Jurkat, Clone E6-1 (cell line): ENCODE measurements at regions not wholly inside any gene's neighbourhood (a gene's known extent, or its start where the extent isn't known, plus 50 kb on each side); places are given as distances from the start of the nearest gene placed in this dataset.
"Not testable (repeated sequence)": the region's sequence is repeated elsewhere in the genome, so short reads cannot be mapped to it uniquely, and the experiment has no call there.

Experiments used
- DNase-seq: peaks from one replicate; pipeline ENCODE4 v3.0.0-alpha.2; 2011; ENCODE audit warnings: low read depth, low spot score
- H3K4me3 ChIP-seq: 2 replicates; pipeline ENCODE4 v1.5.1; 2011; ENCODE audit warnings: mild to moderate bottlenecking, low read length, control low read depth, moderate library complexity

GRCh38 chr4:179164267-179164999, 1722.2 kb upstream of the AGA start:
- H3K4me3 ChIP-seq = no peak overlapping the region
- no peak for DNase-seq

DNA sequence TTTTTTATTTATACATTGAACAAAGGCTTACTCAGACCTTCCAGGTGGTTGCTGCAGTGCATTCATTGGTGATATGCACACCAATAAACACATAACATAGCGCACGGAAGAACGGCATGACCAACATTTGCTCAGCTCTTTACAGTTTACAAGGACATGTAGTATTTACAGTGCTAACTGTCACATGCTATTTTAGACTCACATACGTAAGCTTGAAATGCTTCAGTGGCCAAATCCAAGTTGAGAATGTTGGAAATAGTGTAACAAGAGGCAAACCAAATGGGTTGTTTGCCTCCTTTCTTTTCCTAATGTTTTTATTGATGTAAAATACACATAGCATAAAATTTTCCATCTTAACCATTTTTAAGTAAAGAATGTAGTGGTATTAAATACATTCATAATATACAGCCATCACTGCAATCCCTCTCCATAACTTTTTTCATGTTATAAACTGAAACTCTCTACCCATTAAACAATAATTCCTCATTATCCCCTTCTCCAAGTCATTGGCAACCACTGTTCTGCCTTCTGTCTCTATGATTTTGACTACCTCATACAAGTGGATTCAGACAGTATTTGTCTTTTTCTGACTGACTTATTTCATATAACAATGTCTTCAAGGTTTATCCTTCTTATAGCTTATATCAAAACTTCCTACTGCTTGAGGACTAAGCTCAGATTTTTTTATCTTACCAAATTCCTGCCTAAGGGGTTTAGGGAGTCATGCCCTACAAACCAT, 1722.9 kb upstream of the AGA start:
- no peak overlapping the region for H3K4me3 ChIP-seq
- no peak for DNase-seq

DNA sequence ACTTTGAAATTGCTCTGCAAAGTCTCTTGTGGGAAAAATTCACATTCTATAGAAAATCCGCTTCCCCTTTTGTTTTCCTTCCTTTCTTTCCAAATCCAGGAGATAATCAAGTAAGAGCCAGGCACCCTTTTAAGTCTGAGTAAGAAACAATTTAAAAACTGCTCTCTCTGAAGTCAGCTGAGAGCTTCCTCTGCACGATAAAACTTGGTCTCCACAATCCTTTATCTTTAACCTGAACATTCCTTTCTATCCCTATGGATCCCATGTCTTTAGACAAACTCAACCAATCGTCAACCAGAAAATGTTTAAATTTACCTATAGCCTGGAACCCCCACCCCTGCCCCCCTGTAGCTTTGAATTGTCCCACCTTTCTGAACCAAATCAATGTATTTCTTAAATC, 1723.6 kb upstream of the AGA start:
- DNase-seq = no peak
- H3K4me3 ChIP-seq = no peak overlapping the region

- DNase-seq, H3K4me3 ChIP-seq: not testable (repeated sequence)
Observed at GRCh38 chr4:179170308-179170707, 1728.1 kb upstream of the AGA start.

GRCh38 chr4:179182741-179183140, 1740.5 kb upstream of the AGA start:
- no peak overlapping the region for H3K4me3 ChIP-seq
- no peak for DNase-seq

GRCh38 chr4:179195887-179196286, 1753.7 kb upstream of the AGA start:
- DNase-seq = no peak

GRCh38 chr4:179196511-179196910, 1754.3 kb upstream of the AGA start:
- H3K4me3 ChIP-seq = no peak overlapping the region
- DNase-seq = no peak

More at GRCh38 chr4:179195887-179196286, 1753.7 kb upstream of the AGA start:
- no peak overlapping the region for H3K4me3 ChIP-seq

GRCh38 chr4:179200681-179201080, 1758.4 kb upstream of the AGA start:
- H3K4me3 ChIP-seq = no peak overlapping the region
- DNase-seq = no peak

- no peak overlapping the region for H3K4me3 ChIP-seq
Observed at GRCh38 chr4:179225594-179225993, 1783.4 kb upstream of the AGA start.

GRCh38 chr4:179248821-179249220, 1806.6 kb upstream of the AGA start:
- no peak for DNase-seq
- no peak overlapping the region for H3K4me3 ChIP-seq

More at GRCh38 chr4:179225594-179225993, 1783.4 kb upstream of the AGA start:
- no peak for DNase-seq

DNA sequence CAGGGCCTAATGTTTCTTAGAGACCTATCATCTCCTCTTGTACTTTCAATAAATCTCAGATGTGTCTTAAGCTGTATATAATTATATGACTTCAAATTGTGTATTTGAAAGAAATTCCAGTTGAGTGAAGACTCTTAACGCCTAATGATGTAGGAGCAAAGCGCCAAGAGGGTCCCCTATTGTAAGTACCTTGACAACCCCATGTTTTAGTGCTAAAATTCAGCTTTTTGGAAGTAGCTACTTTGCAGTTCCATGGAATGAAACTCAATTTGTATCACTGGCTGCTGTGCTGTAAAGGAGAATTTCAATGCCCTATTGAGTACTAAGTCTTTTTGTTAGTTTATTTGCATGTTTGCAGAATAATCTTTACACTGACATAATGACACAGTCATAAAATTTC, 1826.6 kb upstream of the AGA start:
- no peak for DNase-seq
- H3K4me3 ChIP-seq = no peak overlapping the region

DNA sequence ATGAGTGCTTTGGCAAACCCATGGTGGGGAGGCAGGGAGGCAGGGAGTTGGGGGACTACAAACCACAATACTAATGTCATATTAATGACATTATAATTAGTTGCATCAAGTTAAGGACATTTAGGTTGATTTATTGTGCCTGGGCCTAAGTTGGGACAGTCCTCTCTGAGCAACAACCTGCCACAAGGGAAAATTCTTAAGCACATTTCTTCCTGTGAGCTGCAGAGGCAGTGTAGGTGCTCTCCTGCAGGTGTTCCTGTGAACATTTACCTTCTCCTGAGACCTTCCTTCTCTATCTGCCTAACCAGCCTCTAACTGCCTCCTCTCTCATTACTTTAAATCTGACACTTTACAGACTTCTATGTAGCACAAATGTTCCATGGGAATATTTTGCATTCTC, 1830.0 kb upstream of the AGA start:
- DNase-seq = no peak
- H3K4me3 ChIP-seq = no peak overlapping the region

GRCh38 chr4:179278647-179279046, 1836.4 kb upstream of the AGA start:
- no peak for DNase-seq

GRCh38 chr4:179285696-179286095, 1843.5 kb upstream of the AGA start:
- H3K4me3 ChIP-seq = no peak overlapping the region
- no peak for DNase-seq

More at GRCh38 chr4:179278647-179279046, 1836.4 kb upstream of the AGA start:
- no peak overlapping the region for H3K4me3 ChIP-seq

DNA sequence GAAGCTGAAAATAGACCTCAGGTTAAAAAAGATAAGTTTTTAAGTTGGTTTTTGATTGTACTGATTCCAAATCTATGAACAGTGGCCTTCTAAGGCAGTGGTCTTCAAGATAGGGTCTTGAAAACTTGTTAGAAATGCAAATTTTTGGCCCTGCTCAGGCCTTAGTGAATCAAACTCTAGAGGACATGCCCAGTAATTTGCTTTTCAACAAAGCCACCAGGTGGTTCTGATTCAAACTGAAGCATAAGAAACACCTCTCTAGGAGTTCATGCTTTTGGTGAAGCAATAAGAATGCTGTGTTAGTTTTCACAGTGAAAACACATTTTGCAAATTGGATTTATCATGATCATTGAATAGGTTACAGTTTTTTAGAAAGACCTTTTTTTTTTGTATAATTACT, 1849.4 kb upstream of the AGA start:
- DNase-seq = no peak
- H3K4me3 ChIP-seq = no peak overlapping the region

GRCh38 chr4:179292468-179292867, 1850.2 kb upstream of the AGA start:
- no peak overlapping the region for H3K4me3 ChIP-seq
- DNase-seq = no peak

GRCh38 chr4:179307297-179308136, 1865.3 kb upstream of the AGA start:
- H3K4me3 ChIP-seq = no peak overlapping the region
- peak; percentile 42 for DNase-seq

DNA sequence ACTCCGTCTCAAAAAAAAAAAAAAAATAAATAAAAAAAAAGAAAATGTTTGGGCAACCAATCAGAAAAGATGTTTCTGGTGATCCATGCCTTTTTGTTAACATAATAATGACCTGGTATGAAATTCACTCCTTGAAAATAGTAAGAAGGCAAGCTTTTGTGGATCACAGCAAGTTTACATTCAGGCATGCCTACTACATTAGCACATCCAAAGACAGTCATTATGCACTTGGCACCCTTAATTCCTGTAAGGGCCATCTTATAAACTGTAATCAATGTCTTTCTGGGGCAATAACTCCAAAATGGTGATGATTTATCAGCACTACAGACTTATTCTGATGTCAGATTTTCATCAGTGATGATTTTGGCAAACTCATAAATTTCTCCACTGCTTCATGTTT, 1871.6 kb upstream of the AGA start:
- no peak for DNase-seq

DNA sequence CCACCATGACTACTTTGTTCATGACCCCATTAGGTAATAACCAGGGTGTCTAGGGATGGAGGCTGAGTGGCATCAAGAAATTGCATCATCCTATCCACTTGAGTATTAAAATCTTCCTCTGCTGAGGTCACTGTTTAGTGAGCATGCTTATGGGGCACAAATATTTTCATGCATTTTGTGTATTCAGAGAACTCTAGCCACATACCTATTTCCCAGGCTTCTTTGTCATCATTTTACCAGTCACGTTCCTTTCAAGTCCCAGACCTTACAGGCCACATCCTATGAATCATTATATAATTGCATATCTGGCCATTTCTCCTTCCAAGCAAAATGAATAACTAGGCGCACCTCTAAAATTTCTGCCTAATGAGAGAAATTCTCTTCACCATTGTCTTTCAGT, 1882.9 kb upstream of the AGA start:
- no peak for DNase-seq
- H3K4me3 ChIP-seq = no peak overlapping the region

More for the DNA sequence above, 1871.6 kb upstream of the AGA start:
- no peak overlapping the region for H3K4me3 ChIP-seq

DNA sequence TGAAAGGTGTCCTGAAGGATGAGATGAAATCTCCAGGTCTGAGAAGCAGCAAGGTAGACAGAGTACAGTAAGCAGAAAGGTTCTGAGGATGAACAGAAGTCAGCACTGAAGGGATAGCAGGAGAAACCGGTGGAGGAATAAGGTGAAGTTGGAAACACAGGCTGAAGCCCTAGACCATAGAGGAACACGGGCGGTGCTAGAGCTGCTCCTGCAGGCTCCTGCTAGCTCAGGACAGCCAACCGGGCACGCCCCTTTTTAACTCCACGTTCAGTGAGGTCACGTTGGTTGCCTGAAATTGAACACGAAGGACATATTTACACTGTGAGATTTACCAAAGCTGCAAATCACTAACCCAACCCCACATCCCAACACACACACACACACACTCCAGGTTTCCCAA, 1886.4 kb upstream of the AGA start:
- DNase-seq = no peak
- H3K4me3 ChIP-seq = no peak overlapping the region
